Keratinocyte (primary cell): ENCODE measurements at regions not wholly inside any gene's neighbourhood (a gene's known extent, or its start where the extent isn't known, plus 50 kb on each side); places are given as distances from the start of the nearest gene placed in this dataset.
"Not testable (repeated sequence)": the region's sequence is repeated elsewhere in the genome, so short reads cannot be mapped to it uniquely, and the experiment has no call there.

ENCODE experiments used
- DNase-seq: peaks from one replicate; pipeline ENCODE4 v3.0.0-alpha.2; 2011; ENCODE audit warnings: low read depth, missing footprints, low spot score
- FAIRE-seq: peaks from 2 replicates; lab custom pipeline; 2011; peaks lifted over from hg19 to GRCh38; lab: Jason Lieb, UNC
- H2AFZ ChIP-seq: 2 replicates; pipeline ENCODE4 v1.6.0; 2012; ENCODE audit warnings: low read length, control low read depth, inconsistent platforms; ENCODE audit not compliant: control insufficient read depth
- H3K27ac ChIP-seq: 2 replicates; pipeline ENCODE4 v1.5.1; 2011; ENCODE audit warnings: low read length; ENCODE audit not compliant: control insufficient read depth, insufficient read depth
- H3K27me3 ChIP-seq: 3 replicates; pipeline ENCODE4 v1.6.0; 2011; ENCODE audit warnings: low read length; ENCODE audit not compliant: control insufficient read depth, insufficient read depth; ENCODE audit errors: extremely low read depth
- H3K36me3 ChIP-seq, 2 experiments: 2 replicates in 1 of 2; 3 replicates in 1 of 2; pipeline ENCODE4 v1.5.1; 2011; ENCODE audit warnings: low read length in 2 of 2, mild to moderate bottlenecking in 1 of 2; ENCODE audit not compliant: control insufficient read depth in 2 of 2, insufficient read depth in 2 of 2; ENCODE audit errors: extremely low read depth in 1 of 2
- H3K4me1 ChIP-seq: 3 replicates; pipeline ENCODE4 v1.5.1; 2011; ENCODE audit warnings: low read length; ENCODE audit not compliant: control insufficient read depth, insufficient read depth; ENCODE audit errors: extremely low read depth
- H3K4me2 ChIP-seq: 3 replicates; pipeline ENCODE4 v1.6.0; 2011; ENCODE audit warnings: low read depth, low read length; ENCODE audit not compliant: control insufficient read depth, insufficient read depth; ENCODE audit errors: extremely low read depth
- H3K4me3 ChIP-seq, 3 experiments: fragments of 200-600 bp in 1 of 3; sonication (generic) in 1 of 3; 2 replicates in 2 of 3; 3 replicates in 1 of 3; pipeline ENCODE4 v1.5.1; 2011 to 2016; ENCODE audit warnings: low read length in 3 of 3, mild to moderate bottlenecking in 3 of 3, control low read depth in 2 of 3, inconsistent platforms in 1 of 3, low read depth in 1 of 3, mixed read lengths in 1 of 3, mixed run types in 1 of 3, moderate library complexity in 1 of 3; ENCODE audit not compliant: control insufficient read depth in 2 of 3, insufficient read depth in 2 of 3; ENCODE audit errors: extremely low read depth in 1 of 3
- H3K79me2 ChIP-seq: 2 replicates; pipeline ENCODE4 v1.6.0; 2012; ENCODE audit warnings: low read length; ENCODE audit not compliant: control insufficient read depth, insufficient read depth
- H3K9ac ChIP-seq: 3 replicates; pipeline ENCODE4 v1.6.0; 2011; ENCODE audit warnings: low read length; ENCODE audit not compliant: control insufficient read depth, insufficient read depth; ENCODE audit errors: extremely low read depth
- H3K9me1 ChIP-seq: 3 replicates; pipeline ENCODE4 v1.6.0; 2011; ENCODE audit warnings: low read length; ENCODE audit not compliant: control insufficient read depth, insufficient read depth; ENCODE audit errors: extremely low read depth
- H3K9me3 ChIP-seq: 2 replicates; pipeline ENCODE4 v1.5.1; 2012; ENCODE audit warnings: low read depth, low read length; ENCODE audit not compliant: control insufficient read depth
- H4K20me1 ChIP-seq: 3 replicates; pipeline ENCODE4 v1.6.0; 2011; ENCODE audit warnings: low read length; ENCODE audit not compliant: control insufficient read depth, insufficient read depth; ENCODE audit errors: extremely low read depth
- CTCF ChIP-seq, 3 experiments: IDR thresholded peaks in 1 of 3; conservative IDR thresholded peaks in 1 of 3; optimal IDR thresholded peaks in 1 of 3; 2 replicates in 2 of 3; 3 replicates in 1 of 3; pipeline versions ENCODE3 to v1.5.1; 2011; ENCODE audit warnings: low read length in 3 of 3, mild to moderate bottlenecking in 3 of 3, moderate library complexity in 2 of 3, control low read depth in 1 of 3, inconsistent platforms in 1 of 3; ENCODE audit not compliant: insufficient read depth in 2 of 3; ENCODE audit errors: extremely low read depth in 1 of 3
- dilution Hi-C: fragments of 300-500 bp; cut with MboI; formaldehyde crosslinking; loops from one replicate; pipeline ENCODE4 v1.7.0; 2020; ENCODE audit warnings: low sequenced_read_pairs; ENCODE audit not compliant: extremely low pct_ligation_motif_present

GRCh38 chr14:106717544-106717943, 1191.2 kb downstream of the TMEM121 start:
- H3K27ac ChIP-seq, H3K36me3 ChIP-seq, H3K9me1 ChIP-seq, H4K20me1 ChIP-seq, H3K27me3 ChIP-seq, H3K4me2 ChIP-seq, H3K9ac ChIP-seq, H2AFZ ChIP-seq, H3K9me3 ChIP-seq, dilution Hi-C loops, DNase-seq, H3K4me3 ChIP-seq, H3K4me1 ChIP-seq, H3K79me2 ChIP-seq: not testable (repeated sequence)
- peak in 1 of 3 experiments; percentile 25 for TF ChIP-seq CTCF (optimal IDR thresholded peaks at IDR 0.05 in 1 of 3, IDR thresholded peaks at IDR 0.05 in 1 of 3, conservative IDR thresholded peaks at IDR 0.05 in 1 of 3; ENCODE audit: extremely low read depth in 1 of 3, insufficient read depth in 2 of 3, low read length in 3 of 3)
- FAIRE-seq, result peak; percentile 96

GRCh38 chr14:106719880-106720279, 1193.5 kb downstream of the TMEM121 start:
- dilution Hi-C loops, H3K9ac ChIP-seq, H3K4me3 ChIP-seq, H3K27ac ChIP-seq, DNase-seq, H2AFZ ChIP-seq, H3K36me3 ChIP-seq, H4K20me1 ChIP-seq, H3K4me2 ChIP-seq, H3K9me3 ChIP-seq, H3K4me1 ChIP-seq, H3K9me1 ChIP-seq, FAIRE-seq, H3K79me2 ChIP-seq, H3K27me3 ChIP-seq: not testable (repeated sequence)

- H3K4me3 ChIP-seq, H3K27me3 ChIP-seq, H3K27ac ChIP-seq, H4K20me1 ChIP-seq, H3K79me2 ChIP-seq, H3K9me1 ChIP-seq, H3K4me2 ChIP-seq, FAIRE-seq, dilution Hi-C loops, H2AFZ ChIP-seq, H3K9ac ChIP-seq, H3K4me1 ChIP-seq, H3K9me3 ChIP-seq, H3K36me3 ChIP-seq, DNase-seq: not testable (repeated sequence)
These were observed 1195.5 kb downstream of the TMEM121 start for GRCh38 chr14:106721926-106722325.

- H3K9me1 ChIP-seq, H4K20me1 ChIP-seq, dilution Hi-C loops, H3K9me3 ChIP-seq, DNase-seq, H3K4me1 ChIP-seq, H3K9ac ChIP-seq, FAIRE-seq, H3K27ac ChIP-seq, H3K79me2 ChIP-seq, H3K36me3 ChIP-seq, H3K4me2 ChIP-seq, H3K27me3 ChIP-seq, H3K4me3 ChIP-seq, H2AFZ ChIP-seq: not testable (repeated sequence)
These were observed 1196.7 kb downstream of the TMEM121 start for GRCh38 chr14:106722813-106723687.
